ENCODE measurements at regions not wholly inside any gene's neighbourhood (a gene's known extent, or its start where the extent isn't known, plus 50 kb on each side); places are given as distances from the start of the nearest gene placed in this dataset.

GRCh38 chr18:70380915-70381896 lies 92.4 kb downstream of the SOCS6 start (continued):
- no peak for TF ChIP-seq ZHX2 (IDR thresholded peaks at IDR 0.05; ENCODE audit: low read depth)
- peak; percentile 81; the same call in 1 of the 2 replicates for TF ChIP-seq ZHX2 (CRISPR knock-in tag; IDR thresholded peaks at IDR 0.05; ENCODE audit: borderline replicate concordance)
- TF ChIP-seq GRHL1 (CRISPR knock-in tag; conservative IDR thresholded peaks at IDR 0.05) = no peak
- no peak for TF ChIP-seq ARNT (IDR thresholded peaks at IDR 0.05)
- no peak for TF ChIP-seq ZNF883 (CRISPR knock-in tag; IDR thresholded peaks at IDR 0.05; ENCODE audit: not compliant biosample characterization)
- peak; percentile 38; the same call in 1 of the 2 replicates for TF ChIP-seq ZNF350 (CRISPR knock-in tag; IDR thresholded peaks at IDR 0.05; ENCODE audit: borderline replicate concordance, low read depth)
- TF ChIP-seq KDM3A (CRISPR knock-in tag; IDR thresholded peaks at IDR 0.05; ENCODE audit: low read depth) = peak; percentile 35; the same call in 1 of the 2 replicates
- TF ChIP-seq ZUFSP (CRISPR knock-in tag; IDR thresholded peaks at IDR 0.05; ENCODE audit: borderline replicate concordance) = no peak
- 0 out of 2 replicates have a peak, but pooled peaks have one; percentile 29 for TF ChIP-seq ARID4A (CRISPR knock-in tag; IDR thresholded peaks at IDR 0.05; ENCODE audit: borderline replicate concordance)
- no peak for TF ChIP-seq ARID2 (CRISPR knock-in tag; IDR thresholded peaks at IDR 0.05; ENCODE audit: borderline replicate concordance)
- 0 out of 2 replicates have a peak, but pooled peaks have one; percentile 26 for TF ChIP-seq IRF2 (CRISPR knock-in tag; IDR thresholded peaks at IDR 0.05)
- no peak for TF ChIP-seq NFRKB (IDR thresholded peaks at IDR 0.05)

All from HepG2 (cell line).